A549 (cell line): ENCODE measurements at regions not wholly inside any gene's neighbourhood (a gene's known extent, or its start where the extent isn't known, plus 50 kb on each side); places are given as distances from the start of the nearest gene placed in this dataset.

Experiments used
- CHD4 ChIP-seq: fragments of 200-600 bp; sonication (generic); IDR thresholded peaks from 2 replicates; pipeline ENCODE4 v1.6.1; 2016; ENCODE audit warnings: antibody characterized with exemption, mild to moderate bottlenecking, borderline replicate concordance
- FOSL2 ChIP-seq, 2 experiments: fragments of 450-650 bp in 1 of 2; fragments of >200 bp in 1 of 2; sonication (Bioruptor Twin) in 1 of 2; formaldehyde crosslinking; IDR thresholded peaks; 2 replicates each; pipeline versions ENCODE4 v1.5.0 to v1.6.1; 2016 to 2020; ENCODE audit warnings: mild to moderate bottlenecking in 1 of 2, moderate library complexity in 1 of 2
- HDAC2 ChIP-seq: fragments of 200-600 bp; sonication (generic); IDR thresholded peaks from 2 replicates; pipeline ENCODE4 v1.6.1; 2016
- RFX5 ChIP-seq: fragments of 450-650 bp; IDR thresholded peaks from 2 replicates; pipeline ENCODE4 v1.7.1; 2014; ENCODE audit warnings: antibody characterized with exemption, mild to moderate bottlenecking, moderate library complexity
- SMC3 ChIP-seq: fragments of >200 bp; sonication (Bioruptor Twin); formaldehyde crosslinking; IDR thresholded peaks from 3 replicates; pipeline ENCODE4 v1.6.1; 2018; ENCODE audit warnings: inconsistent platforms
- TF ChIP-seq, protein P1 (sequence below): fragments of >200 bp; sonication (Bioruptor Twin); formaldehyde crosslinking; IDR thresholded peaks from 3 replicates; pipeline ENCODE4 v1.5.1; 2016

DNA sequence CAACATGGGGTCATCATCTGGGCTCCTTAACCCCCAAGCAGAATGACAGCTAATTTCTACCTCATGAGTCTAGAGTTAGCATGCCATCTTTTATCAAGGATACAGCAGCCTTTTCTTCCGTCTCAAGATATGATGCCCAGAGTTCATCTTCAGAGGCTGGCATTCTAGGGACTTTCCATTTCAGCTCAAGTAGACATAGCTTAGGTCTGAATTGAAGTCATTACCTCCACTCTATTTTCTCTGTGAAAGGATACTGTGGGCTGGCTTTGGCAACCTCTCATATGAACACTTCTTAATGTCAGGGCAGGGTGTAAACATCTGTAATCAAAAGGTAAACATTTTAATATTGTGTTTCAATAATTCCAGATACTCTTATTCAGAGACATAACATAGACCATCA lies 535.7 kb downstream of the MAT2B start:
- TF ChIP-seq CHD4 = no peak
- TF ChIP-seq HDAC2 = no peak
- no peak for TF ChIP-seq SMC3
- no peak for TF ChIP-seq FOSL2 (IDR thresholded peaks at IDR 0.05)
- TF ChIP-seq FOSL2 (CRISPR knock-in tag; IDR thresholded peaks at IDR 0.05) = no peak
- no peak for TF ChIP-seq RFX5
- TF ChIP-seq, protein P1, sequence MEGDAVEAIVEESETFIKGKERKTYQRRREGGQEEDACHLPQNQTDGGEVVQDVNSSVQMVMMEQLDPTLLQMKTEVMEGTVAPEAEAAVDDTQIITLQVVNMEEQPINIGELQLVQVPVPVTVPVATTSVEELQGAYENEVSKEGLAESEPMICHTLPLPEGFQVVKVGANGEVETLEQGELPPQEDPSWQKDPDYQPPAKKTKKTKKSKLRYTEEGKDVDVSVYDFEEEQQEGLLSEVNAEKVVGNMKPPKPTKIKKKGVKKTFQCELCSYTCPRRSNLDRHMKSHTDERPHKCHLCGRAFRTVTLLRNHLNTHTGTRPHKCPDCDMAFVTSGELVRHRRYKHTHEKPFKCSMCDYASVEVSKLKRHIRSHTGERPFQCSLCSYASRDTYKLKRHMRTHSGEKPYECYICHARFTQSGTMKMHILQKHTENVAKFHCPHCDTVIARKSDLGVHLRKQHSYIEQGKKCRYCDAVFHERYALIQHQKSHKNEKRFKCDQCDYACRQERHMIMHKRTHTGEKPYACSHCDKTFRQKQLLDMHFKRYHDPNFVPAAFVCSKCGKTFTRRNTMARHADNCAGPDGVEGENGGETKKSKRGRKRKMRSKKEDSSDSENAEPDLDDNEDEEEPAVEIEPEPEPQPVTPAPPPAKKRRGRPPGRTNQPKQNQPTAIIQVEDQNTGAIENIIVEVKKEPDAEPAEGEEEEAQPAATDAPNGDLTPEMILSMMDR = no peak
